HEK293 (cell line): ENCODE measurements at regions not wholly inside any gene's neighbourhood (a gene's known extent, or its start where the extent isn't known, plus 50 kb on each side); places are given as distances from the start of the nearest gene placed in this dataset.

ENCODE experiments used
- CTCF ChIP-seq: fragments of 450-650 bp; formaldehyde crosslinking; IDR thresholded peaks from 2 replicates; pipeline ENCODE4 v1.5.1; 2016; ENCODE audit warnings: missing biosample characterization, missing genetic modification characterization
- GFI1B ChIP-seq: fragments of 450-650 bp; formaldehyde crosslinking; IDR thresholded peaks from 2 replicates; pipeline ENCODE4 v1.5.1; 2016; ENCODE audit warnings: missing biosample characterization, missing genetic modification characterization
- ZNF324 ChIP-seq: fragments of 450-650 bp; formaldehyde crosslinking; IDR thresholded peaks from 2 replicates; pipeline ENCODE4 v1.5.1; 2016; ENCODE audit warnings: missing biosample characterization, missing genetic modification characterization
- ZNF350 ChIP-seq: fragments of 450-650 bp; formaldehyde crosslinking; IDR thresholded peaks from 2 replicates; pipeline ENCODE4 v1.5.0; 2017; ENCODE audit warnings: missing biosample characterization, mild to moderate bottlenecking, missing genetic modification characterization
- ZNF623 ChIP-seq: fragments of 450-650 bp; formaldehyde crosslinking; IDR thresholded peaks from 2 replicates; pipeline ENCODE4 v1.5.1; 2016; ENCODE audit warnings: missing biosample characterization, missing genetic modification characterization

GRCh38 chr3:144502402-144502801, 530.8 kb downstream of the DIPK2A start:
- no peak for TF ChIP-seq GFI1B (tag by site-specific recombination)
- TF ChIP-seq ZNF324 (tag by site-specific recombination) = no peak
- no peak for TF ChIP-seq CTCF (tag by site-specific recombination)
- no peak for TF ChIP-seq ZNF350 (tag by site-specific recombination)
- no peak for TF ChIP-seq ZNF623 (tag by site-specific recombination)
